ENCODE measurements at regions not wholly inside any gene's neighbourhood (a gene's known extent, or its start where the extent isn't known, plus 50 kb on each side); places are given as distances from the start of the nearest gene placed in this dataset.

- TF ChIP-seq, protein P1, sequence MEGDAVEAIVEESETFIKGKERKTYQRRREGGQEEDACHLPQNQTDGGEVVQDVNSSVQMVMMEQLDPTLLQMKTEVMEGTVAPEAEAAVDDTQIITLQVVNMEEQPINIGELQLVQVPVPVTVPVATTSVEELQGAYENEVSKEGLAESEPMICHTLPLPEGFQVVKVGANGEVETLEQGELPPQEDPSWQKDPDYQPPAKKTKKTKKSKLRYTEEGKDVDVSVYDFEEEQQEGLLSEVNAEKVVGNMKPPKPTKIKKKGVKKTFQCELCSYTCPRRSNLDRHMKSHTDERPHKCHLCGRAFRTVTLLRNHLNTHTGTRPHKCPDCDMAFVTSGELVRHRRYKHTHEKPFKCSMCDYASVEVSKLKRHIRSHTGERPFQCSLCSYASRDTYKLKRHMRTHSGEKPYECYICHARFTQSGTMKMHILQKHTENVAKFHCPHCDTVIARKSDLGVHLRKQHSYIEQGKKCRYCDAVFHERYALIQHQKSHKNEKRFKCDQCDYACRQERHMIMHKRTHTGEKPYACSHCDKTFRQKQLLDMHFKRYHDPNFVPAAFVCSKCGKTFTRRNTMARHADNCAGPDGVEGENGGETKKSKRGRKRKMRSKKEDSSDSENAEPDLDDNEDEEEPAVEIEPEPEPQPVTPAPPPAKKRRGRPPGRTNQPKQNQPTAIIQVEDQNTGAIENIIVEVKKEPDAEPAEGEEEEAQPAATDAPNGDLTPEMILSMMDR (IDR thresholded peaks at IDR 0.05; ENCODE audit: control extremely low read depth in 1 of 3, insufficient read depth in 1 of 3, low read depth in 1 of 3, low read length in 3 of 3): no peak
- no peak for TF ChIP-seq BRCA1 (IDR thresholded peaks at IDR 0.05; ENCODE audit: low read depth, low read length)
- TF ChIP-seq, protein P2, sequence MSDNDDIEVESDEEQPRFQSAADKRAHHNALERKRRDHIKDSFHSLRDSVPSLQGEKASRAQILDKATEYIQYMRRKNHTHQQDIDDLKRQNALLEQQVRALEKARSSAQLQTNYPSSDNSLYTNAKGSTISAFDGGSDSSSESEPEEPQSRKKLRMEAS (IDR thresholded peaks at IDR 0.05): no peak
- TF ChIP-seq JUN (IDR thresholded peaks at IDR 0.05; ENCODE audit: low read depth, low read length): no peak
- TF ChIP-seq POLR2AphosphoS5 (IDR thresholded peaks at IDR 0.05; ENCODE audit: low read depth, low read length): no peak
- TF ChIP-seq YY1 (IDR thresholded peaks at IDR 0.05; ENCODE audit: low read depth, low read length): no peak
- TF ChIP-seq, protein P3, sequence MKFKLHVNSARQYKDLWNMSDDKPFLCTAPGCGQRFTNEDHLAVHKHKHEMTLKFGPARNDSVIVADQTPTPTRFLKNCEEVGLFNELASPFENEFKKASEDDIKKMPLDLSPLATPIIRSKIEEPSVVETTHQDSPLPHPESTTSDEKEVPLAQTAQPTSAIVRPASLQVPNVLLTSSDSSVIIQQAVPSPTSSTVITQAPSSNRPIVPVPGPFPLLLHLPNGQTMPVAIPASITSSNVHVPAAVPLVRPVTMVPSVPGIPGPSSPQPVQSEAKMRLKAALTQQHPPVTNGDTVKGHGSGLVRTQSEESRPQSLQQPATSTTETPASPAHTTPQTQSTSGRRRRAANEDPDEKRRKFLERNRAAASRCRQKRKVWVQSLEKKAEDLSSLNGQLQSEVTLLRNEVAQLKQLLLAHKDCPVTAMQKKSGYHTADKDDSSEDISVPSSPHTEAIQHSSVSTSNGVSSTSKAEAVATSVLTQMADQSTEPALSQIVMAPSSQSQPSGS (IDR thresholded peaks at IDR 0.05; ENCODE audit: low read length): no peak
Measured at GRCh38 chr4:162804351-162804924, 362.3 kb downstream of the NAF1 start.

Measured in H1 (cell line).